ENCODE measurements at regions not wholly inside any gene's neighbourhood (a gene's known extent, or its start where the extent isn't known, plus 50 kb on each side); places are given as distances from the start of the nearest gene placed in this dataset.

- H3K4me3 Mint-ChIP-seq (ENCODE audit: unreplicated experiment), result no peak overlapping the region
- BruUV-seq (replicated peaks), result no TSS peak
- no peaks in the 10 kb centered on the region for H3K36me3 Mint-ChIP-seq (ENCODE audit: insufficient read depth, unreplicated experiment)
- no peaks in the 10 kb centered on the region for H3K9me3 Mint-ChIP-seq (ENCODE audit: unreplicated experiment)
- CTCF ChIA-PET, result no interaction called here
- Histone ChIP-seq H3K9me3 (no peaks in the 10 kb centered on the region), H3K4me1 (no peaks in the 10 kb centered on the region; the same call in 1 of the 2 replicates), H3K36me3 (ENCODE audit: control insufficient read depth, insufficient read depth, low read length) (no peaks in the 10 kb centered on the region), H3K27me3 (replicated peaks; ENCODE audit: control insufficient read depth, insufficient read depth, low read length) (no peaks in the 10 kb centered on the region), H3K4me3 (ENCODE audit: low read depth, low read length) (no peak overlapping the region)
- H3K4me1 Mint-ChIP-seq (ENCODE audit: low read depth, unreplicated experiment), result peaks cover 6% of the 10 kb centered on the region
- POLR2A ChIA-PET, result no interaction called here
- intact Hi-C loops (cut with micrococcal nuclease; ENCODE audit: unreplicated experiment), result no loop called here
- no peak for DNase-seq
- TF ChIP-seq CTCF (IDR thresholded peaks at IDR 0.05; ENCODE audit: insufficient read depth in 1 of 2, low read depth in 1 of 2, low read length in 1 of 2, severe bottlenecking in 1 of 2, unreplicated experiment in 1 of 2), result no peak
- H3K27me3 Mint-ChIP-seq (ENCODE audit: insufficient read depth, unreplicated experiment), result peaks cover 2% of the 10 kb centered on the region
- no peak overlapping the region for H3K27ac Mint-ChIP-seq (ENCODE audit: unreplicated experiment)
These were observed 65.7 kb upstream of the NAV2 start for GRCh38 chr11:19646921-19647320.

GRCh38 chr11:19646308-19646707, 66.3 kb upstream of the NAV2 start:
- no peak overlapping the region for H3K4me3 Mint-ChIP-seq (ENCODE audit: unreplicated experiment)
- intact Hi-C loops (cut with micrococcal nuclease; ENCODE audit: unreplicated experiment), result no loop called here
- H3K36me3 Mint-ChIP-seq (ENCODE audit: insufficient read depth, unreplicated experiment), result no peaks in the 10 kb centered on the region
- H3K27ac Mint-ChIP-seq (ENCODE audit: unreplicated experiment), result no peak overlapping the region
- ChIA-PET CTCF (no interaction called here), POLR2A (no interaction called here)
- H3K27me3 ChIP-seq (replicated peaks; ENCODE audit: control insufficient read depth, insufficient read depth, low read length), result no peaks in the 10 kb centered on the region
- no peaks in the 10 kb centered on the region; the same call in 1 of the 2 replicates for H3K4me1 ChIP-seq
- TF ChIP-seq CTCF (IDR thresholded peaks at IDR 0.05; ENCODE audit: insufficient read depth in 1 of 2, low read depth in 1 of 2, low read length in 1 of 2, severe bottlenecking in 1 of 2, unreplicated experiment in 1 of 2), result no peak
- no peak overlapping the region for H3K4me3 ChIP-seq (ENCODE audit: low read depth, low read length)
- no peaks in the 10 kb centered on the region for H3K9me3 Mint-ChIP-seq (ENCODE audit: unreplicated experiment)
- H3K9me3 ChIP-seq, result no peaks in the 10 kb centered on the region
- no peaks in the 10 kb centered on the region for H3K36me3 ChIP-seq (ENCODE audit: control insufficient read depth, insufficient read depth, low read length)
- H3K27me3 Mint-ChIP-seq (ENCODE audit: insufficient read depth, unreplicated experiment), result peaks cover 2% of the 10 kb centered on the region
- no peak for DNase-seq
- peaks cover 6% of the 10 kb centered on the region for H3K4me1 Mint-ChIP-seq (ENCODE audit: low read depth, unreplicated experiment)
- no TSS peak for BruUV-seq (replicated peaks)

GRCh38 chr11:19644316-19644715, 68.3 kb upstream of the NAV2 start:
- no peaks in the 10 kb centered on the region for H3K36me3 Mint-ChIP-seq (ENCODE audit: insufficient read depth, unreplicated experiment)
- no peak overlapping the region for H3K27ac Mint-ChIP-seq (ENCODE audit: unreplicated experiment)
- no peaks in the 10 kb centered on the region for H3K9me3 Mint-ChIP-seq (ENCODE audit: unreplicated experiment)
- no TSS peak for BruUV-seq (replicated peaks)
- H3K4me3 Mint-ChIP-seq (ENCODE audit: unreplicated experiment), result no peak overlapping the region
- ChIA-PET POLR2A (no interaction called here), CTCF (no interaction called here)
- H3K27me3 ChIP-seq (replicated peaks; ENCODE audit: control insufficient read depth, insufficient read depth, low read length), result no peaks in the 10 kb centered on the region
- DNase-seq, result no peak
- no peaks in the 10 kb centered on the region; the same call in 1 of the 2 replicates for H3K4me1 ChIP-seq
- peaks cover 6% of the 10 kb centered on the region for H3K4me1 Mint-ChIP-seq (ENCODE audit: low read depth, unreplicated experiment)
- no peaks in the 10 kb centered on the region for H3K9me3 ChIP-seq
- H3K27me3 Mint-ChIP-seq (ENCODE audit: insufficient read depth, unreplicated experiment), result peaks cover 2% of the 10 kb centered on the region
- H3K36me3 ChIP-seq (ENCODE audit: control insufficient read depth, insufficient read depth, low read length), result no peaks in the 10 kb centered on the region
- intact Hi-C loops (cut with micrococcal nuclease; ENCODE audit: unreplicated experiment), result no loop called here
- no peak overlapping the region for H3K4me3 ChIP-seq (ENCODE audit: low read depth, low read length)
- no peak for TF ChIP-seq CTCF (IDR thresholded peaks at IDR 0.05; ENCODE audit: insufficient read depth in 1 of 2, low read depth in 1 of 2, low read length in 1 of 2, severe bottlenecking in 1 of 2, unreplicated experiment in 1 of 2)

Data from Caco-2 (cell line).